Activated naive CD4-positive, alpha-beta T cell treated with anti-CD3 and anti-CD28 coated beads, Interleukin-2, amount 50 U/mL, for 16 hours (primary cell): ENCODE measurements at regions not wholly inside any gene's neighbourhood (a gene's known extent, or its start where the extent isn't known, plus 50 kb on each side); places are given as distances from the start of the nearest gene placed in this dataset.

Source experiments
- DNase-seq: peaks from one replicate; pipeline ENCODE4 v3.0.0-alpha.2; 2020

- DNase-seq, result no peak
Observed at GRCh38 chr2:10202131-10202665, 79.7 kb downstream of the RRM2 start.

GRCh38 chr2:10204326-10205161 is 82.0 kb downstream of the RRM2 start:
- no peak for DNase-seq

DNA sequence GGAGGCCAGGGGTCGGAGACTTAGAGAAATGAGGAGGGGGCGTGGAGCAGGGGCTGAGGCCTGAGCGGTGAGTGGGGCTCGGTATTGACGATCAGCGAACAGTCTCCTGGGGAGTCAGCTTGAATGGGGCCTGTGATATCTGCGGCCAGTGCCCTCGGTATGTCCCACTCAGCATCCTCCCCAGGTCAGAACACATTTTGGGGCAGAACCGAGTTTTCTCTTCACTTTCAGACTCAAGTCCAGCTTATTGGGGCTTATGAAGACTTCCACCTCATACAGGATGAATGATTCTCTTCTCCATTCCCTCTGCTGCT is 82.6 kb downstream of the RRM2 start:
- DNase-seq, result no peak

GRCh38 chr2:10208736-10209135 is 86.2 kb downstream of the RRM2 start:
- no peak for DNase-seq

GRCh38 chr2:10209406-10209935 is 86.9 kb downstream of the RRM2 start:
- no peak for DNase-seq

- no peak for DNase-seq
Observed at GRCh38 chr2:10210336-10210735, 87.8 kb downstream of the RRM2 start.

DNA sequence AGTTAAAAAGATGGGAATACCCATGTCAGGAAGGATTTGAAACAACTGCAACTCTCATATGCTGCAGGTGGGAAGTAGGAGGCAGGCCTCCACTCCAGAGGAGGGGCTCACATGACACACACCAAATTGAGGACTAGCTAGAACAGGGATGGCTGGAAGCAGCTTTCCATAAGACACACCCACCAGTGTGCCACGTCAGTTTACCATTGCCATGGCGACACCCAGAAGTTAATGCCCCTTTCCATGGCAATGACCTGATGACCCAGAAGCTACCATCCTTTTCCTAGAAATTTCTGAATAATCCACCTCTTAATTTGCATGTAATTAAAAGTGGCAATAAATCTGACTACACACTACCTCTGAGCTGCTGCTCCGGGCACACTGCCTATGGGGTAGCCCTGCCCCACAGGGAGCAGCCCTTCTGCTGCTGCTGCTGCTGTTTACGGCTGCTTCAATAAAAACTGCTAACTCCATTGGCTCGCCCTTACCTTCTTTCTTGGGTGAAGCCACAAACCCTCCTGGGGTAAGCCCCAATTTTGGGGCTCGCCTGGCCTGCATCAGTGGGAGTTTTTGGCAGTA is 89.4 kb downstream of the RRM2 start:
- DNase-seq, result no peak

DNA sequence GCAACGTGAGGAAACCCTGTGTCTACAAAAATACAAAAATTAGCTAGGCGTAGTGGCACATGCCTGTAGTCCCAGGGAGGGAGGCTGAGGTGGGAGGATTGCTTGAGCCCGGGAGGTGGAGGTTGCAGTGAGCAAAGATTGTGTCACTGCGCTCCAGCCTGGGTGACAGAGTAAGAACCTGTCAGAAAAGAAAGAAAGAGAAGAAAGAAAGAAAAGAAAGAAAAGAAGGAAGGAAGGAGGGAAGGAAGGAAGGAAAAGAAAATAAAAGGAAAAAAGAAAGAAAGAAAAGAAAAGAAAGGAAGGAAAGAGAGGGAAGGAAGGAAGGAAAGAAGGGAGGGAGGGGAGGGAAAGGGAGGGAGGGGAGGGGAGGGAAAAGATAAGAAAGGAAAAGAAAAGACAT is 89.9 kb upstream of the HPCAL1 start:
- no peak for DNase-seq

DNA sequence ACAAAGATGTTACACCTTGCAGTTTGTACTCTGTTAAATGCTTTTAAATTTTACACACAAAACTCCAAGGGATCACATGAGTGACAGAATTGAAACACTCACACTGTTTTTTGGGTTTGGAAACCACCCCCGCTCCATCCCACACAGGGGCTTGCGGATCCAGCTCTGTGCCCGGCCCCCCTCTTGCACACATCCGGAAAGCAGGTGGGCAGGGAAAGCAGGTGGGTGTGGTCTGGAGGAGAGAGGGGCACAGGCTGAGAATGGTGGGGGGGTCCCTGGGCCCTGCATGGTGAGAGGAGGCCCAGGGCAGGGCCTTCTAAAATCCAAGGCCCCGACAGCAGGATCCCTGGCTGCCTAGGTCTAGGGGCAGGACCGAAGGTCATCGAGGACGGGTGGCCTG is 88.5 kb upstream of the HPCAL1 start:
- DNase-seq, result no peak

GRCh38 chr2:10215393-10215935 is 87.2 kb upstream of the HPCAL1 start:
- DNase-seq, result no peak

DNA sequence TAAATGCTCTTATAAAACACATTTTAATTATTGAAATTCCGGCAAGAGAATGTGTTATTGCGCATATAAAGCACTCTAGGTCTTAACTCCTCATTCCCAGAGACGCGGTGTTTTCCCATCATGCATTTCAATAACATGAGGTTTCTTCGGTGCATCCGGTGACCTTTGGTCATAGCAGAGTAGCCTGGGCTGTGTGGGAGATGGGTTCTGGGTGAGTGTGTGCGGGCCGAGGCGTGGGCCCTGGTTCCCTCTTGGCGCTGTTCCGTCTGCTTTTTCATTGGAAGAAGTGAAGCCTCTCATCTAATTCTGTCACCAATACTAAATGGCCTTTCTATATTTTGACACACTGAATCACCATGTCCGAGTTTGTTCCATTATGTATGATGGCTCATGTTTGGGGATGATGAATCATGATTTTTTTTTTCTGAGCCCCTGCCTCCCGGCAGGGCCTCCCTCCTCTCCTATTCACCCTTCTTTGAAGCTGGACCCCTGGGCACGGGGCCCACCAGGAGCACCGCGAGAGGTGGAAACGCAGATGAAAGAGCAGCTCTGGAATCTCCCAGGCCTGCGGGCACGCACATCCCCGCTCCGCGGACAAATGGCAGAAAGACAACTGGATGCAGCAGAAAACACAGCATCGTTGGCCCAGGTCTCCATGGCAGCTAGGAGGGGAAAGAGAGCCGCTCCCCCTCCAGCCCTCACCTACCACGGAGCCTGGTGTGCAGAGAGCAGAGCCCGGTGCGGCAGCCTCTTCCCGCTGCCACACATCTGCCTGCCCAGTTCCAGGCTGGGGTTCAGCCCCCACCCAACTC is 85.8 kb upstream of the HPCAL1 start:
- DNase-seq, result no peak

DNA sequence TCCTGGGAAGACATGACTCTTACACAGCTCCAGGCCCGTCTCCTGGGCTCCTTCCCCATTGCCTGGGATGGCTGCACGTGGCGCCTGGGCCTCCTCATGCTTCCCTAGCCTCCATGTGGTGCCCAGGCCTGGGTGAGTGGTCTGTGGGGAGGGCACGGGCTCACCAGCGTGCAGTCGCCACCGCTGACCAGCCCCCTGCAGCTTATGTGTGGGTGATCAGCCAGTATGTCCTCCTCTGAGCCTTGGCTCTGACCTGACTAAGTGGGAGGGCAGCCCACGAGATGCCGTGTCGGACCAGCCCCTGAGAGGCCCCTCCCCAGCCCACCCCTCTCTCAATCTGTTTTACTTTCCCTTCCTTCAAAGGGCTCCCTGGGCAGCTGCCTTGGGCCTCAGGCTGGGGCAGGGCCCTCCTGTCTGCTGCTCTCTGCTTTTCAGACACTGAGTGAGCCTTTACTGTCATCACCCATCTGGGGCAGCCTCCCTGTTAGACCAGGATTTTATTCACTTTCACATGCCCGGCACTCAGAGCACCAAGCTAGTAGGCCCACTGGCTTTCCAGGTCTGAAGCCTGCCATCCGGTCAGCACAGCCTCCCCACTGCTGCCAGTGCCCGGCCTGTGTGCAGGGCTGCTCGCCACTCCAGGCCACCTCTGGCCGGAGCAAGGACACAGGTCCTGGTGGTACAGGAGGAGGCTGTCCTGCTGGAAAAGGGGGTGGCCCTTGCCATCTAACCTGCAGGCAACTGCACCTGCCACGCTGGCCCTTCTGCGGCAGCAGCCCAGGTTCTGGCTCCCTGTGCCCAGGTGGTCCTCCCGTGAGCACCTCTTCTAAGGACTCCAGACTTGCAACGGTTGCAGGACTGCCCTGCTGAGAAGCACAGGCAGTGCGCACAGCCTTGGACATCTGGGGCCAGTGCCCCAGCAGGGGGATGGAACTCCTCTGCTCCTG is 84.9 kb upstream of the HPCAL1 start:
- DNase-seq, result no peak

GRCh38 chr2:10220045-10220901 is 82.4 kb upstream of the HPCAL1 start:
- DNase-seq, result no peak

DNA sequence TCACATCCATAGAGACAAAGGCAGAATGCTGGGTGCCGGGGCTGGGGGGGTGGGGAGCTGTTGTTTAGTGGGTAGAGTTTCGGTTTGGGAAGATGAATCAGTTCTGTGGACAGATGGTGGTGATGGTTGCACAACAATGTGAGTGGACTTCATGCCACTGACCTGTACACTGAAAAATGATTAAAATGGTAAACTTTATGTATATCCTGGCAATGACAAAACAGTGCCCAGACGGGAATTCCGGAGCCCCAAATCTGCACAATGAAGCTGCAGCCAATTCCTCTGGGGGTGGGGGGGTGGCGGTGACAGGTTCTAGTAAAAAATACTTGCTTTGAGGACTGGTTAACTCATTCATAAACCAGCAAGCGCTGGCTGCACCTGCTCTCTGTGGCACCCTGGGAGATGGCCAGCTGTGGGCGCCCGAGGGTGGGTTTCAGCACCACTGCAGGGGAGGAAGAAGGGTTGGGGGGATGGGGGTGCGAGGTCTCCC is 81.8 kb upstream of the HPCAL1 start:
- DNase-seq, result no peak

DNA sequence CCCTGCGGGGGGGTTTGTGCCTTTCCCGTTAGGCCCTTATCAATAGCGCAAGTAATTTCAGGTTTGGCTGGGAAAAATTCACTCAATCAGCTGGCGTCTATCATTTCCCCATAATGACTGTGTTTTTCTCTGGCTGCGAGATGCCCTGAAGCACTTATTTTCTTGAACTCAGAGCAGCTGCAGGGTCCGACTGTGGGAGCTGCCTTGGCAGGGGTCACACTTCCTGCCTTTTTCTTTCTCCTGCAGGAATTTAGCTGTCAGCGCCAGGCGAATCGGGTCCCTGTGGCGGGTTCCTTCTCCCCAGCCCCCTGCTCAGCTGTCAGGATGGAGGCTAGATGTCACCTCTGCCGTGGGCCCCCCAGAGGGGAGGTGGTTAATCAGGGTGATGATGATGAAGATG is 81.3 kb upstream of the HPCAL1 start:
- DNase-seq, result no peak

- DNase-seq, result no peak
Observed at GRCh38 chr2:10221976-10222870, 80.5 kb upstream of the HPCAL1 start.

DNA sequence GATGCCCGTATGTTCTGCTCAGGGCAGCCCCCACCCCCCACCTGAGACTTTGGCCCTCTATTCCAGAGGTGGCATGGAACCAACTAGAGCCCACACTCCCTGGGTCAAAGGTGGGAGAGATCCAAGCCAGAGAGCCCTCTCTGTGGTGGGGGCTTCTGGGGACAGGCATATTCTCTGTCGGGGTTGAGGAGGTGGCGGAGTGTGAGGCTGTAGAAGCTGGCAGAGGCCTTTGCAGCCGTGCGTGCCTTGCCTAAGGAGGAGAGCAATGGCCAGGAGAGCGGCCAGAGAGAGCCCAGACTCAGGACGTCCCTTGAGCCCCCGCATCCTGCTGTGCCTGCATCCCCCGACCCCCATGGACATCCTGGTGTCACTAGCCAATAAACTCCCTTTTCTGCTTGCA is 79.2 kb upstream of the HPCAL1 start:
- DNase-seq, result no peak

GRCh38 chr2:10223932-10224720 is 78.6 kb upstream of the HPCAL1 start:
- DNase-seq, result no peak

GRCh38 chr2:10224734-10225133 is 78.0 kb upstream of the HPCAL1 start:
- DNase-seq, result no peak
